Rectal smooth muscle tissue (tissue), 1 donor: ENCODE measurements at regions not wholly inside any gene's neighbourhood (a gene's known extent, or its start where the extent isn't known, plus 50 kb on each side); places are given as distances from the start of the nearest gene placed in this dataset.
"Not testable (repeated sequence)": the region's sequence is repeated elsewhere in the genome, so short reads cannot be mapped to it uniquely, and the experiment has no call there.

Experiments used
- H3K27ac ChIP-seq: one replicate; pipeline ENCODE4 v1.7.0; 2013; ENCODE audit warnings: low read depth, low read length, inconsistent platforms
- H3K27me3 ChIP-seq: one replicate; pipeline ENCODE4 v1.7.0; 2013; ENCODE audit warnings: low read length; ENCODE audit not compliant: control insufficient read depth, insufficient read depth
- H3K36me3 ChIP-seq: one replicate; pipeline ENCODE4 v1.7.0; 2013; ENCODE audit warnings: low read length; ENCODE audit not compliant: control insufficient read depth, insufficient read depth
- H3K4me1 ChIP-seq: one replicate; pipeline ENCODE4 v1.7.0; 2013; ENCODE audit warnings: low read length; ENCODE audit not compliant: control insufficient read depth, insufficient read depth
- H3K4me3 ChIP-seq: one replicate; pipeline ENCODE4 v1.7.0; 2013; ENCODE audit warnings: low read length
- H3K9ac ChIP-seq: one replicate; pipeline ENCODE4 v1.7.0; 2013; ENCODE audit warnings: low read length

- Histone ChIP-seq H3K27ac (no peak overlapping the region), H3K27me3 (no peaks in the 10 kb centered on the region), H3K36me3 (no peaks in the 10 kb centered on the region), H3K4me3 (no peak overlapping the region), H3K9ac (no peak overlapping the region), H3K4me1 (no peaks in the 10 kb centered on the region)
Observed at GRCh38 chr5:53259176-53259575, 149.6 kb upstream of the MOCS2 start.

GRCh38 chr5:53260446-53260845 is 150.9 kb upstream of the MOCS2 start:
- Histone ChIP-seq H3K27me3 (no peaks in the 10 kb centered on the region), H3K9ac (no peak overlapping the region), H3K27ac (no peak overlapping the region), H3K4me1 (no peaks in the 10 kb centered on the region), H3K36me3 (no peaks in the 10 kb centered on the region), H3K4me3 (no peak overlapping the region)

GRCh38 chr5:53261245-53261644 is 151.7 kb upstream of the MOCS2 start:
- H3K36me3 ChIP-seq = no peaks in the 10 kb centered on the region
- no peaks in the 10 kb centered on the region for H3K4me1 ChIP-seq
- H3K9ac ChIP-seq = peak overlapping the region; percentile 12
- no peak overlapping the region for H3K27ac ChIP-seq
- no peak overlapping the region for H3K4me3 ChIP-seq
- H3K27me3 ChIP-seq = no peaks in the 10 kb centered on the region

DNA sequence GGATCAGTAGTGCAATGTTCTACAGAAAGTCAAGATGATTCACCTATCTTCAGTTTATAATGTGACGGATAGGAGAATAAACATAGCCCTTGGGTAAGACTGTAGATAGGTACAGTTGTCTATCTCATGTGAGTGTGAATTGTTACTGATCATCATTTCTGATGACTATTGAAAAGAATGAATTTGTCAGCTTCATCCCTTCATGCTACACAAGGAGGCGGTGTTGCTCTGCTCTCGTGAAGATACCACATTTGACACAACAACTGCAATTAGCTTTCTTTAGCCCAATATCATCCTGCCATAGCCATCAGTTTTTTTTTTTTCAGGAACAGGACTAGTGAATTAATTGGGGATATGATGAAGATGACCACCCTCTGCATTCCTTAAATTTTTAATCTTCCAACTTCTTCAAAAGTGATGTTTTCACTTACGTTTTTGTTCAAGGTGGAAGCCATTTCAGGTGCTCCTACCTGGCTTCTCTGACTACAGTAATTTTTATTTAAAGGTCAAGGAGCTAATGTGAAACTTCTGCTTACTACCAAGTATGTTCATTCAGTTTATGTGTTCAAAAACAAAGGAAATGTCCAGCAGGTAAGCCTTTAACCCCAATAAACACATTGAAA is 152.9 kb upstream of the MOCS2 start:
- Histone ChIP-seq H3K4me1 (no peaks in the 10 kb centered on the region), H3K36me3 (no peaks in the 10 kb centered on the region), H3K27ac (no peak overlapping the region), H3K9ac (no peak overlapping the region), H3K27me3 (no peaks in the 10 kb centered on the region), H3K4me3 (no peak overlapping the region)

DNA sequence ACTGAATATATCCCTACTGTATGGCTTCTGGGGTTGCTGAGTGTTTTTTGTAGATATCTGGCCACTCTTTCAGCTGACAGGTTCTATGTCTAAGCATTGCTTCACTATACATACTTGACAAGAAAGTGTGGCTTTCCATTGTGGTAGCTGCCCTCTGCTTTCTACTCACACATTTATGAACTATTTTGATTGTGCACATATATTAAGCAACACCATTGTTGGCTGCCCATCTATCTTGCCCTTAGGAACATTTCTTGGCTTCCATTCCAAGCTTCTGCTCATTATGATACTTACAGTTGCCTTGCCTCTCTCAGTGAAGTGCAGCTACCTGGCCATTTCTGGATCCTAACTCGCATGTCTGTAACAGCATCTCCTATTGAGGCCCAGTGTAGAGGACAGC is 153.6 kb upstream of the MOCS2 start:
- H3K4me3 ChIP-seq = no peak overlapping the region
- H3K27ac ChIP-seq = no peak overlapping the region
- no peaks in the 10 kb centered on the region for H3K27me3 ChIP-seq
- H3K4me1 ChIP-seq = no peaks in the 10 kb centered on the region
- H3K36me3 ChIP-seq = no peaks in the 10 kb centered on the region
- no peak overlapping the region for H3K9ac ChIP-seq

GRCh38 chr5:53265043-53265442 is 155.5 kb upstream of the MOCS2 start:
- Histone ChIP-seq H3K27ac (no peak overlapping the region), H3K9ac (no peak overlapping the region), H3K36me3 (no peaks in the 10 kb centered on the region), H3K4me1 (no peaks in the 10 kb centered on the region), H3K27me3 (no peaks in the 10 kb centered on the region), H3K4me3 (no peak overlapping the region)

- not testable (repeated sequence) for H3K4me3 ChIP-seq, H3K4me1 ChIP-seq, H3K27ac ChIP-seq, H3K9ac ChIP-seq, H3K36me3 ChIP-seq, H3K27me3 ChIP-seq
Observed at GRCh38 chr5:53268241-53268640, 158.7 kb upstream of the MOCS2 start.

GRCh38 chr5:53275666-53276065 is 166.1 kb upstream of the MOCS2 start:
- Histone ChIP-seq H3K9ac (no peak overlapping the region), H3K4me3 (no peak overlapping the region), H3K4me1 (no peaks in the 10 kb centered on the region), H3K27me3 (no peaks in the 10 kb centered on the region), H3K27ac (no peak overlapping the region), H3K36me3 (no peaks in the 10 kb centered on the region)

GRCh38 chr5:53276825-53277224 is 167.3 kb upstream of the MOCS2 start:
- Histone ChIP-seq H3K36me3 (no peaks in the 10 kb centered on the region), H3K4me3 (no peak overlapping the region), H3K27me3 (no peaks in the 10 kb centered on the region), H3K4me1 (no peaks in the 10 kb centered on the region), H3K27ac (no peak overlapping the region), H3K9ac (no peak overlapping the region)

DNA sequence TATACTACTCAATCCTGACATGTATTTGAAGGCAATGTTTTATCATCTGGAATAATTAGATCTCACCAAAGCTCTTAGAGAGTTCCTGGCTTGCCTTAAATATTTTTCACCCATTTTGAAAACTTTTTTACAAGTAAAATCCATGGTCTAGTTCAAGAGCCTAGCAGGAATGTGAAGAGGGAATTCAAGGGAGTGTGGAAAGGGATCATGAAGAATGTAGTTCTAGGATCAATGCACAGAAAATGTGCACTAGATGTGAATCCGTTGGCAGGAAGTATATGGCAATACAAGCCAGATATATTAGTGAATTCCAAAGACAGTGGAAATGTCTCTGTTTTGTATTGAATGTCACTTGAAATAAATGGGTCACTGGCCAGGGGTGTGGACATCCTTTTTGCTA is 167.9 kb upstream of the MOCS2 start:
- Histone ChIP-seq H3K4me1 (no peaks in the 10 kb centered on the region), H3K36me3 (no peaks in the 10 kb centered on the region), H3K4me3 (no peak overlapping the region), H3K27ac (no peak overlapping the region), H3K9ac (no peak overlapping the region), H3K27me3 (no peaks in the 10 kb centered on the region)

GRCh38 chr5:53287573-53287972 is 178.0 kb upstream of the MOCS2 start:
- Histone ChIP-seq H3K4me3 (no peak overlapping the region), H3K27ac (no peak overlapping the region), H3K9ac (no peak overlapping the region), H3K36me3 (no peaks in the 10 kb centered on the region), H3K27me3 (no peaks in the 10 kb centered on the region), H3K4me1 (no peaks in the 10 kb centered on the region)

- H3K36me3 ChIP-seq = no peaks in the 10 kb centered on the region
Observed at GRCh38 chr5:53288511-53288910, 179.0 kb upstream of the MOCS2 start.

DNA sequence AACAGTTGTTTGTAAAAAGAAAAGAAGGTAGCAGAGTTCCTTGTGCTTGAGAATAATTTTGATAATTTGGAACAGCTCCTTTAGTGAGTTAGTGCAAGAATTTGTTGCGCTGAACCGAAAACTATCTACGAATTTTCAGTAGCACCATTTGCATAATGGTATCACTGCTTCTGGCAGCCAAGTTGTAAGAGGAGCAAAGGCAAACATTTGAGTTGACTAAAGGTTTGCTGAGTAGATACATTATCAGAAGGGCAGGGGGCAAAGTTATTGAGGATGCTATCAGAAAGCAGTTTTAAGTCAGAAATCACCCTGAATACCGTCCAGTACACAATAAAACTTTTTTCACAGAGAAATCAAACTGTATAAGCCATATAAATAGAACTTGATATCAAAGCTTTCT is 181.5 kb upstream of the MOCS2 start:
- Histone ChIP-seq H3K27me3 (no peaks in the 10 kb centered on the region), H3K27ac (no peak overlapping the region), H3K36me3 (no peaks in the 10 kb centered on the region), H3K9ac (no peak overlapping the region), H3K4me3 (no peak overlapping the region), H3K4me1 (no peaks in the 10 kb centered on the region)

More at GRCh38 chr5:53288511-53288910, 179.0 kb upstream of the MOCS2 start:
- Histone ChIP-seq H3K4me1 (no peaks in the 10 kb centered on the region), H3K9ac (no peak overlapping the region), H3K27me3 (no peaks in the 10 kb centered on the region), H3K4me3 (no peak overlapping the region), H3K27ac (no peak overlapping the region)
